Breast epithelium (tissue), 3 donors: ENCODE measurements at regions not wholly inside any gene's neighbourhood (a gene's known extent, or its start where the extent isn't known, plus 50 kb on each side); places are given as distances from the start of the nearest gene placed in this dataset.

Source experiments
- POLR2A ChIP-seq: fragments of 450-650 bp; IDR thresholded peaks from one replicate; pipeline ENCODE4 v1.6.1; 2016; ENCODE audit warnings: antibody characterized with exemption, mild to moderate bottlenecking, moderate library complexity
- POLR2AphosphoS5 ChIP-seq, 3 donors: sonication (generic); formaldehyde crosslinking; IDR thresholded peaks; one replicate each; pipeline ENCODE4 v1.6.1; 2017; ENCODE audit warnings: antibody characterized with exemption in 3 of 3
- TF ChIP-seq, protein P1 (sequence below), 3 donors: fragments of 450-650 bp; IDR thresholded peaks; one replicate each; pipeline ENCODE4 v1.5.1; 2016 to 2017; ENCODE audit warnings: antibody characterized with exemption in 3 of 3, mild to moderate bottlenecking in 3 of 3, moderate library complexity in 3 of 3

- TF ChIP-seq, protein P1, sequence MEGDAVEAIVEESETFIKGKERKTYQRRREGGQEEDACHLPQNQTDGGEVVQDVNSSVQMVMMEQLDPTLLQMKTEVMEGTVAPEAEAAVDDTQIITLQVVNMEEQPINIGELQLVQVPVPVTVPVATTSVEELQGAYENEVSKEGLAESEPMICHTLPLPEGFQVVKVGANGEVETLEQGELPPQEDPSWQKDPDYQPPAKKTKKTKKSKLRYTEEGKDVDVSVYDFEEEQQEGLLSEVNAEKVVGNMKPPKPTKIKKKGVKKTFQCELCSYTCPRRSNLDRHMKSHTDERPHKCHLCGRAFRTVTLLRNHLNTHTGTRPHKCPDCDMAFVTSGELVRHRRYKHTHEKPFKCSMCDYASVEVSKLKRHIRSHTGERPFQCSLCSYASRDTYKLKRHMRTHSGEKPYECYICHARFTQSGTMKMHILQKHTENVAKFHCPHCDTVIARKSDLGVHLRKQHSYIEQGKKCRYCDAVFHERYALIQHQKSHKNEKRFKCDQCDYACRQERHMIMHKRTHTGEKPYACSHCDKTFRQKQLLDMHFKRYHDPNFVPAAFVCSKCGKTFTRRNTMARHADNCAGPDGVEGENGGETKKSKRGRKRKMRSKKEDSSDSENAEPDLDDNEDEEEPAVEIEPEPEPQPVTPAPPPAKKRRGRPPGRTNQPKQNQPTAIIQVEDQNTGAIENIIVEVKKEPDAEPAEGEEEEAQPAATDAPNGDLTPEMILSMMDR (IDR thresholded peaks at IDR 0.05), result no peak
- TF ChIP-seq POLR2AphosphoS5 (IDR thresholded peaks at IDR 0.05), result no peak
- TF ChIP-seq POLR2A, result no peak
These were observed 702.6 kb upstream of the CDH8 start for GRCh38 chr16:62738666-62739460.
